CD4-positive, alpha-beta T cell (primary cell): ENCODE measurements at regions not wholly inside any gene's neighbourhood (a gene's known extent, or its start where the extent isn't known, plus 50 kb on each side); places are given as distances from the start of the nearest gene placed in this dataset.

Experiments used
- ATAC-seq: fragments of 200-7000 bp; cut with Tn5 transposase; one replicate; pipeline ENCODE4 v1.10.0; 2022; ENCODE audit warnings: mild to moderate bottlenecking; ENCODE audit not compliant: poor library complexity
- CTCF ChIA-PET: fragments of 350-600 bp; sonication (Branson Sonifier 250); formaldehyde crosslinking; loops from one replicate; lab custom pipeline; 2021; ENCODE audit warnings: antibody characterized with exemption, inconsistent platforms; lab: Charles Lee
- POLR2A ChIA-PET: fragments of 350-600 bp; sonication (Branson Sonifier 250); formaldehyde crosslinking; loops from one replicate; lab custom pipeline; 2021; ENCODE audit warnings: antibody characterized with exemption, inconsistent platforms; lab: Charles Lee
- DNase-seq, 14 experiments: peaks; one replicate each; pipeline ENCODE4 v3.0.0-alpha.2; 2013 to 2020; ENCODE audit warnings: mixed read lengths in 2 of 14
- H3K27ac ChIP-seq, 2 donors: one replicate each; pipeline versions ENCODE4 v1.5.1 to v1.7.0; 2013; ENCODE audit warnings: low read length in 2 of 2, low read depth in 1 of 2, mild to moderate bottlenecking in 1 of 2
- H3K27me3 ChIP-seq, 2 experiments: 1 replicate in 1 of 2; 2 replicates in 1 of 2; pipeline versions ENCODE4 v1.6.1 to v1.7.0; 2013; ENCODE audit warnings: low read length in 2 of 2, control low read depth in 1 of 2, mild to moderate bottlenecking in 1 of 2, moderate library complexity in 1 of 2; ENCODE audit not compliant: insufficient read depth in 2 of 2, control insufficient read depth in 1 of 2
- H3K36me3 ChIP-seq: one replicate; pipeline ENCODE4 v1.6.1; 2013; ENCODE audit warnings: low read length, control low read depth; ENCODE audit not compliant: insufficient read depth
- H3K4me1 ChIP-seq: one replicate; pipeline ENCODE4 v1.6.1; 2013; ENCODE audit warnings: low read length, control low read depth; ENCODE audit not compliant: insufficient read depth
- H3K4me3 ChIP-seq: one replicate; pipeline ENCODE4 v1.5.1; 2013; ENCODE audit warnings: mild to moderate bottlenecking, low read length, moderate library complexity
- H3K9me3 ChIP-seq, 2 experiments: 1 replicate in 1 of 2; 2 replicates in 1 of 2; pipeline versions ENCODE4 v1.6.1 to v1.7.0; 2013; ENCODE audit warnings: low read length in 2 of 2, mild to moderate bottlenecking in 2 of 2, control low read depth in 1 of 2, moderate library complexity in 1 of 2; ENCODE audit not compliant: control insufficient read depth in 1 of 2, insufficient read depth in 1 of 2
- H3K27ac Mint-ChIP-seq: one replicate; pipeline ENCODE4 v1.8.0; 2020; ENCODE audit warnings: mixed read lengths
- H3K27me3 Mint-ChIP-seq: one replicate; pipeline ENCODE4 v1.8.0; 2021; ENCODE audit warnings: mixed read lengths
- H3K36me3 Mint-ChIP-seq: one replicate; pipeline ENCODE4 v1.8.0; 2021; ENCODE audit warnings: low read depth, mixed read lengths
- H3K4me1 Mint-ChIP-seq: one replicate; pipeline ENCODE4 v1.8.0; 2021; ENCODE audit warnings: low read depth, mixed read lengths
- H3K4me3 Mint-ChIP-seq: one replicate; pipeline ENCODE4 v1.8.0; 2020; ENCODE audit warnings: mild to moderate bottlenecking, mixed read lengths
- H3K9me3 Mint-ChIP-seq: one replicate; pipeline ENCODE4 v1.8.0; 2020; ENCODE audit warnings: mixed read lengths
- intact Hi-C, 2 experiments: fragments of 100-400 bp; cut with DNase I in 1 of 2; cut with micrococcal nuclease in 1 of 2; formaldehyde crosslinking; loops; one replicate each; pipeline versions ENCODE4 v1.15.1 to v1.9.0; 2023 to 2025; cut with DNase I, micrococcal nuclease
- TF ChIP-seq, protein P1 (sequence below): fragments of 200-600 bp; IDR thresholded peaks from one replicate; pipeline ENCODE4 v1.8.0; 2022; ENCODE audit warnings: antibody characterized with exemption, mild to moderate bottlenecking

DNA sequence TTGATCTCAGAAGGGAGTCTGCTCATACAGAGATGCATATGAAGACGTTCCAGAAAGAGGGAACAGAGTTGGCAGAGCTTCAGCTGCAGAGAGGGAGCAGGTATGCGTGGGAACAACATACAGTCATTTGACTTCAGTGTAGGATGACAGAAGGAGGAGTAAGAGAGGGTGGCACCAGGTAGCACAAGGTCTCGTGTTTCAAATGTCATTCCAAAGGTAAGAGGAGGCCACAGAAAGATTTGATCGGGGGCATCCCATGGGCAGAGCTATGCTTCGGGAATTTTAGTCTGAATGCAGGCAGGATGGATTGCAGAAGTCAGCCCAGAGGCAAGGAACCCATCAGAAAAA lies 367.1 kb downstream of the CDK5RAP2 start:
- ATAC-seq: no peak
- no peaks in the 10 kb centered on the region for H3K27me3 Mint-ChIP-seq
- CTCF ChIA-PET: no interaction called here
- H3K36me3 Mint-ChIP-seq: no peaks in the 10 kb centered on the region
- H3K4me1 ChIP-seq: no peaks in the 10 kb centered on the region
- H3K4me3 ChIP-seq: no peak overlapping the region
- POLR2A ChIA-PET: no interaction called here
- H3K27me3 ChIP-seq: no peaks in the 10 kb centered on the region
- DNase-seq: no peak
- no peaks in the 10 kb centered on the region for H3K9me3 Mint-ChIP-seq
- H3K4me1 Mint-ChIP-seq: no peaks in the 10 kb centered on the region
- TF ChIP-seq, protein P1, sequence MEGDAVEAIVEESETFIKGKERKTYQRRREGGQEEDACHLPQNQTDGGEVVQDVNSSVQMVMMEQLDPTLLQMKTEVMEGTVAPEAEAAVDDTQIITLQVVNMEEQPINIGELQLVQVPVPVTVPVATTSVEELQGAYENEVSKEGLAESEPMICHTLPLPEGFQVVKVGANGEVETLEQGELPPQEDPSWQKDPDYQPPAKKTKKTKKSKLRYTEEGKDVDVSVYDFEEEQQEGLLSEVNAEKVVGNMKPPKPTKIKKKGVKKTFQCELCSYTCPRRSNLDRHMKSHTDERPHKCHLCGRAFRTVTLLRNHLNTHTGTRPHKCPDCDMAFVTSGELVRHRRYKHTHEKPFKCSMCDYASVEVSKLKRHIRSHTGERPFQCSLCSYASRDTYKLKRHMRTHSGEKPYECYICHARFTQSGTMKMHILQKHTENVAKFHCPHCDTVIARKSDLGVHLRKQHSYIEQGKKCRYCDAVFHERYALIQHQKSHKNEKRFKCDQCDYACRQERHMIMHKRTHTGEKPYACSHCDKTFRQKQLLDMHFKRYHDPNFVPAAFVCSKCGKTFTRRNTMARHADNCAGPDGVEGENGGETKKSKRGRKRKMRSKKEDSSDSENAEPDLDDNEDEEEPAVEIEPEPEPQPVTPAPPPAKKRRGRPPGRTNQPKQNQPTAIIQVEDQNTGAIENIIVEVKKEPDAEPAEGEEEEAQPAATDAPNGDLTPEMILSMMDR: no peak
- H3K36me3 ChIP-seq: no peaks in the 10 kb centered on the region
- peaks cover 0 to 3% of the 10 kb centered on the region in 2 experiments for H3K9me3 ChIP-seq
- no peak overlapping the region for H3K27ac ChIP-seq
- intact Hi-C loops: no loop called here
- H3K4me3 Mint-ChIP-seq: no peak overlapping the region
- no peak overlapping the region for H3K27ac Mint-ChIP-seq

DNA sequence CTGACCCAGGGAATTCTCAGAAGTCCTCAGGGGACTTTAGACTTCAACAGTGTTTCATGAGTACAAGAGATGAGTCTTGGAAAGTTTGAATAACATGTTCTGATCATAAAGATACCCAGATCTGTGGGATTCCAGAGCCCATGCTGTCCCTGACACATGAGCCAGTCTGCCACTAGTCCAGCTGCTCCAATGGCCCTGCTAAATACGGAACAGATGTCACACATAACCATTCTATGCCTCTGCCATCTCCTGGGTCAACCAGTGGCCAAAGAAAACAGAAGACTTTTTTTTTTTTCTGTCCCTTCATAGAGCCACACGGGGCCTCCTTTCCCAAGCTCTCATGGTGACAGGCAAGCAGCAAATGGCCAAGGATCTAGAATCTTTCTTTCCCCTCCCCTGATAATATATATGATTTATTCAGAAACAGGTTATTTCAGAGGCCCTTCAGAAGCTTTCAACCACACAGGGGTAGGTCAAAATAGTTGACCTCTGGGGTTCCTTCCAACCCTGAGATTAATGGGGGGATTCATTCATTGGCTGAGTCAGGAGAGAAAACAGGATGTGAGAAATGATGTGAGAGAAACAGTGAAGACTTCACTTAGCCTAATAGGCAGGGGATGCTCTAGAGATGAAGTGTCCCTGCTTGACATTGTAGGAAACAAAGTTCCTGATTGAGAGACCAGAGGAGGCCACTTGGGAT lies 367.7 kb downstream of the CDK5RAP2 start:
- Histone ChIP-seq H3K27ac (no peak overlapping the region), H3K36me3 (no peaks in the 10 kb centered on the region), H3K4me3 (no peak overlapping the region), H3K27me3 (no peaks in the 10 kb centered on the region), H3K4me1 (no peaks in the 10 kb centered on the region), H3K9me3 (peaks cover 0 to 3% of the 10 kb centered on the region in 2 experiments)
- Mint-ChIP-seq H3K4me3 (no peak overlapping the region), H3K9me3 (no peaks in the 10 kb centered on the region), H3K27ac (no peak overlapping the region), H3K36me3 (no peaks in the 10 kb centered on the region), H3K27me3 (no peaks in the 10 kb centered on the region), H3K4me1 (no peaks in the 10 kb centered on the region)
- ChIA-PET POLR2A (no interaction called here), CTCF (no interaction called here)
- intact Hi-C loops: no loop called here
- ATAC-seq: no peak
- TF ChIP-seq, protein P1: no peak
- DNase-seq: no peak

DNA sequence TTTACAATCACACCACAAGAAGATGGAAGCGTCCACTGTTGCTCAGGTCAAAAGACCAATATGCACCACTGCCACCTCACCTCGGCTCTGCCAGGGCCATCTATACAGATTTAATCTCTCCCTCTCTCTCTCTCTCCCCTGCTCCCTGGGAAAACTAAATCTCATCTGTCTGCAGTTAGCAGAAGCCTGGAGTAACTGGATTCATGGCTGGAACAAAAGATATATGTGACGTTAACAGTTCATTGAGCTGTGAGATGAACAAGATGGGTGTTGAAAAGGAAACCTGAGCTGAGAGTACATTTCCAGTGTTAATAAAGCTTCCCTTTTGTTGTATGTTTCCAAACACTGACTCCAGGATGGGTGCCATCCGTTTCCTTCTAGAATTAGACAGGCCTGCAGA lies 369.7 kb downstream of the CDK5RAP2 start:
- no peak for DNase-seq
- Histone ChIP-seq H3K27ac (no peak overlapping the region), H3K36me3 (no peaks in the 10 kb centered on the region), H3K27me3 (no peaks in the 10 kb centered on the region), H3K9me3 (peaks cover 0 to 3% of the 10 kb centered on the region in 2 experiments), H3K4me1 (no peaks in the 10 kb centered on the region), H3K4me3 (no peak overlapping the region)
- H3K27me3 Mint-ChIP-seq: no peaks in the 10 kb centered on the region
- no peak overlapping the region for H3K4me3 Mint-ChIP-seq
- H3K4me1 Mint-ChIP-seq: no peaks in the 10 kb centered on the region
- TF ChIP-seq, protein P1: no peak
- CTCF ChIA-PET: no interaction called here
- H3K9me3 Mint-ChIP-seq: no peaks in the 10 kb centered on the region
- ATAC-seq: no peak
- H3K27ac Mint-ChIP-seq: no peak overlapping the region
- intact Hi-C loops: no loop called here
- POLR2A ChIA-PET: no interaction called here
- no peaks in the 10 kb centered on the region for H3K36me3 Mint-ChIP-seq
